Coronary artery (tissue), 2 donors: ENCODE measurements at regions not wholly inside any gene's neighbourhood (a gene's known extent, or its start where the extent isn't known, plus 50 kb on each side); places are given as distances from the start of the nearest gene placed in this dataset.
"Not testable (repeated sequence)": the region's sequence is repeated elsewhere in the genome, so short reads cannot be mapped to it uniquely, and the experiment has no call there.

Source experiments
- DNase-seq: peaks from one replicate; pipeline ENCODE4 v3.0.0-alpha.2; 2017; ENCODE audit warnings: low spot score
- H3K27ac ChIP-seq, 2 donors: fragments of 200-600 bp; sonication (generic); one replicate each; pipeline ENCODE4 v1.5.1; 2016 to 2019
- H3K4me3 ChIP-seq: fragments of 200-600 bp; sonication (generic); 2 replicates; pipeline ENCODE4 v1.5.1; 2016; ENCODE audit warnings: mild to moderate bottlenecking, moderate library complexity
- CTCF ChIP-seq: fragments of 200-600 bp; sonication (generic); IDR thresholded peaks from one replicate; pipeline ENCODE4 v1.5.1; 2019; ENCODE audit warnings: antibody characterized with exemption

GRCh38 chr20:17867131-17867925, 101.3 kb downstream of the SNX5 start:
- no peak for TF ChIP-seq CTCF
- no peak for DNase-seq
- H3K4me3 ChIP-seq, result no peak overlapping the region
- H3K27ac ChIP-seq, result peak overlapping the region in 1 of 2 donors; percentile 11

- H3K4me3 ChIP-seq, result no peak overlapping the region
- no peak overlapping the region for H3K27ac ChIP-seq
- no peak for TF ChIP-seq CTCF
- no peak for DNase-seq
Observed at GRCh38 chr20:17866234-17867001, 102.2 kb downstream of the SNX5 start.

GRCh38 chr20:17863577-17864292, 104.9 kb downstream of the SNX5 start:
- no peak for DNase-seq
- H3K27ac ChIP-seq, result no peak overlapping the region
- TF ChIP-seq CTCF, result no peak
- H3K4me3 ChIP-seq, result no peak overlapping the region

- TF ChIP-seq CTCF, result no peak
- H3K27ac ChIP-seq, result no peak overlapping the region
- no peak overlapping the region for H3K4me3 ChIP-seq
- DNase-seq, result no peak
Observed at GRCh38 chr20:17863209-17863576, 105.4 kb downstream of the SNX5 start.

- Histone ChIP-seq H3K4me3 (no peak overlapping the region), H3K27ac (no peak overlapping the region)
- no peak for TF ChIP-seq CTCF
- DNase-seq, result no peak
Observed at GRCh38 chr20:17862171-17862570, 106.4 kb downstream of the SNX5 start.

- DNase-seq, H3K27ac ChIP-seq, H3K4me3 ChIP-seq: not testable (repeated sequence)
Observed at GRCh38 chr20:17861620-17862019, 107.0 kb downstream of the SNX5 start.
